ENCODE measurements at regions not wholly inside any gene's neighbourhood (a gene's known extent, or its start where the extent isn't known, plus 50 kb on each side); places are given as distances from the start of the nearest gene placed in this dataset.
"Not testable (repeated sequence)": the region's sequence is repeated elsewhere in the genome, so short reads cannot be mapped to it uniquely, and the experiment has no call there.

GRCh38 chr18:75723521-75724340 lies 296.2 kb upstream of the SMIM21 start:
- H3K36me3 Mint-ChIP-seq (ENCODE audit: low read depth), result no peaks in the 10 kb centered on the region
- intact Hi-C loops (cut with micrococcal nuclease), result no loop called here
- H3K27ac Mint-ChIP-seq, result no peak overlapping the region

GRCh38 chr18:75714766-75715165 lies 287.3 kb upstream of the SMIM21 start:
- Mint-ChIP-seq H3K27ac (no peak overlapping the region), H3K27me3 (no peaks in the 10 kb centered on the region), H3K4me1 (ENCODE audit: low read depth) (no peaks in the 10 kb centered on the region), H3K4me3 (no peak overlapping the region), H3K36me3 (ENCODE audit: low read depth) (no peaks in the 10 kb centered on the region), H3K9me3 (peaks cover 9% of the 10 kb centered on the region)
- intact Hi-C loops (cut with micrococcal nuclease), result no loop called here

More at GRCh38 chr18:75723521-75724340, 296.2 kb upstream of the SMIM21 start:
- Mint-ChIP-seq H3K4me3 (no peak overlapping the region), H3K9me3 (no peaks in the 10 kb centered on the region), H3K4me1 (ENCODE audit: low read depth) (no peaks in the 10 kb centered on the region), H3K27me3 (no peaks in the 10 kb centered on the region)

- H3K4me1 Mint-ChIP-seq (ENCODE audit: low read depth); H3K36me3 Mint-ChIP-seq (ENCODE audit: low read depth); H3K9me3 Mint-ChIP-seq; H3K27ac Mint-ChIP-seq; H3K4me3 Mint-ChIP-seq; H3K27me3 Mint-ChIP-seq; intact Hi-C loops (cut with micrococcal nuclease): not testable (repeated sequence)
Measured at GRCh38 chr18:75712124-75712867, 284.8 kb upstream of the SMIM21 start.

GRCh38 chr18:75700561-75700960 lies 273.1 kb upstream of the SMIM21 start:
- intact Hi-C loops (cut with micrococcal nuclease), result no loop called here
- Mint-ChIP-seq H3K27ac (no peak overlapping the region), H3K4me1 (ENCODE audit: low read depth) (no peaks in the 10 kb centered on the region), H3K36me3 (ENCODE audit: low read depth) (no peaks in the 10 kb centered on the region), H3K4me3 (no peak overlapping the region), H3K27me3 (no peaks in the 10 kb centered on the region), H3K9me3 (peaks cover 20% of the 10 kb centered on the region)

GRCh38 chr18:75698861-75699260 lies 271.4 kb upstream of the SMIM21 start:
- H3K4me3 Mint-ChIP-seq, result no peak overlapping the region
- no peak overlapping the region for H3K27ac Mint-ChIP-seq
- peaks cover 19% of the 10 kb centered on the region for H3K9me3 Mint-ChIP-seq
- intact Hi-C loops (cut with micrococcal nuclease), result no loop called here
- no peaks in the 10 kb centered on the region for H3K4me1 Mint-ChIP-seq (ENCODE audit: low read depth)
- no peaks in the 10 kb centered on the region for H3K27me3 Mint-ChIP-seq
- H3K36me3 Mint-ChIP-seq (ENCODE audit: low read depth), result no peaks in the 10 kb centered on the region

- Mint-ChIP-seq H3K9me3 (peaks cover 22% of the 10 kb centered on the region), H3K4me1 (ENCODE audit: low read depth) (no peaks in the 10 kb centered on the region), H3K27ac (no peak overlapping the region), H3K36me3 (ENCODE audit: low read depth) (no peaks in the 10 kb centered on the region), H3K4me3 (no peak overlapping the region), H3K27me3 (no peaks in the 10 kb centered on the region)
- intact Hi-C loops (cut with micrococcal nuclease), result no loop called here
Measured at GRCh38 chr18:75697493-75697892, 270.0 kb upstream of the SMIM21 start.

- intact Hi-C loops (cut with micrococcal nuclease), result no loop called here
- Mint-ChIP-seq H3K4me1 (ENCODE audit: low read depth) (no peaks in the 10 kb centered on the region), H3K27me3 (no peaks in the 10 kb centered on the region), H3K36me3 (ENCODE audit: low read depth) (no peaks in the 10 kb centered on the region), H3K27ac (no peak overlapping the region), H3K4me3 (no peak overlapping the region), H3K9me3 (peaks cover 15% of the 10 kb centered on the region)
Measured at GRCh38 chr18:75696391-75696790, 268.9 kb upstream of the SMIM21 start.

GRCh38 chr18:75694292-75694691 lies 266.8 kb upstream of the SMIM21 start:
- H3K36me3 Mint-ChIP-seq (ENCODE audit: low read depth), result no peaks in the 10 kb centered on the region
- H3K4me1 Mint-ChIP-seq (ENCODE audit: low read depth), result no peaks in the 10 kb centered on the region
- intact Hi-C loops (cut with micrococcal nuclease), result no loop called here
- H3K9me3 Mint-ChIP-seq, result peaks cover 15% of the 10 kb centered on the region
- H3K4me3 Mint-ChIP-seq, result no peak overlapping the region
- no peaks in the 10 kb centered on the region for H3K27me3 Mint-ChIP-seq
- no peak overlapping the region for H3K27ac Mint-ChIP-seq

GRCh38 chr18:75691483-75691882 lies 264.0 kb upstream of the SMIM21 start:
- H3K27ac Mint-ChIP-seq, result no peak overlapping the region
- no peaks in the 10 kb centered on the region for H3K27me3 Mint-ChIP-seq
- no peak overlapping the region for H3K4me3 Mint-ChIP-seq
- H3K4me1 Mint-ChIP-seq (ENCODE audit: low read depth), result no peaks in the 10 kb centered on the region
- no peaks in the 10 kb centered on the region for H3K36me3 Mint-ChIP-seq (ENCODE audit: low read depth)
- peaks cover 15% of the 10 kb centered on the region for H3K9me3 Mint-ChIP-seq
- intact Hi-C loops (cut with micrococcal nuclease), result no loop called here

- H3K27ac Mint-ChIP-seq; H3K4me1 Mint-ChIP-seq (ENCODE audit: low read depth); intact Hi-C loops (cut with micrococcal nuclease); H3K4me3 Mint-ChIP-seq; H3K36me3 Mint-ChIP-seq (ENCODE audit: low read depth); H3K27me3 Mint-ChIP-seq: not testable (repeated sequence)
- peaks cover 15% of the 10 kb centered on the region for H3K9me3 Mint-ChIP-seq
Measured at GRCh38 chr18:75690283-75690682, 262.8 kb upstream of the SMIM21 start.

- Mint-ChIP-seq H3K36me3 (ENCODE audit: low read depth) (no peaks in the 10 kb centered on the region), H3K4me3 (no peak overlapping the region), H3K27me3 (no peaks in the 10 kb centered on the region)
Measured at GRCh38 chr18:75687626-75688025, 260.1 kb upstream of the SMIM21 start.

GRCh38 chr18:75683426-75683825 lies 255.9 kb upstream of the SMIM21 start:
- Mint-ChIP-seq H3K4me3 (no peak overlapping the region), H3K9me3 (no peaks in the 10 kb centered on the region), H3K27ac (no peak overlapping the region), H3K36me3 (ENCODE audit: low read depth) (no peaks in the 10 kb centered on the region), H3K27me3 (no peaks in the 10 kb centered on the region), H3K4me1 (ENCODE audit: low read depth) (no peaks in the 10 kb centered on the region)
- intact Hi-C loops (cut with micrococcal nuclease), result no loop called here

More at GRCh38 chr18:75687626-75688025, 260.1 kb upstream of the SMIM21 start:
- no peaks in the 10 kb centered on the region for H3K9me3 Mint-ChIP-seq
- H3K27ac Mint-ChIP-seq, result no peak overlapping the region
- intact Hi-C loops (cut with micrococcal nuclease), result no loop called here
- no peaks in the 10 kb centered on the region for H3K4me1 Mint-ChIP-seq (ENCODE audit: low read depth)

- Mint-ChIP-seq H3K4me3 (no peak overlapping the region), H3K36me3 (ENCODE audit: low read depth) (no peaks in the 10 kb centered on the region), H3K4me1 (ENCODE audit: low read depth) (no peaks in the 10 kb centered on the region), H3K27me3 (no peaks in the 10 kb centered on the region), H3K9me3 (no peaks in the 10 kb centered on the region), H3K27ac (no peak overlapping the region)
- intact Hi-C loops (cut with micrococcal nuclease), result no loop called here
Measured at GRCh38 chr18:75681538-75682115, 254.1 kb upstream of the SMIM21 start.

- H3K36me3 Mint-ChIP-seq (ENCODE audit: low read depth), result no peaks in the 10 kb centered on the region
- H3K27ac Mint-ChIP-seq, result no peak overlapping the region
Measured at GRCh38 chr18:75679331-75679730, 251.8 kb upstream of the SMIM21 start.

More at GRCh38 chr18:75679331-75679730, 251.8 kb upstream of the SMIM21 start:
- Mint-ChIP-seq H3K4me3 (no peak overlapping the region), H3K27me3 (no peaks in the 10 kb centered on the region), H3K9me3 (no peaks in the 10 kb centered on the region), H3K4me1 (ENCODE audit: low read depth) (no peaks in the 10 kb centered on the region)
- intact Hi-C loops (cut with micrococcal nuclease), result no loop called here
